SIG-M5 treated with dmso at 0.1 percent for 504 hours (cell line): ENCODE measurements at regions not wholly inside any gene's neighbourhood (a gene's known extent, or its start where the extent isn't known, plus 50 kb on each side); places are given as distances from the start of the nearest gene placed in this dataset.

ENCODE experiments used
- DNase-seq: peaks from one replicate; lab custom pipeline; 2025; ENCODE audit not compliant: unreplicated experiment; lab: John Stamatoyannopoulos, UW

DNA sequence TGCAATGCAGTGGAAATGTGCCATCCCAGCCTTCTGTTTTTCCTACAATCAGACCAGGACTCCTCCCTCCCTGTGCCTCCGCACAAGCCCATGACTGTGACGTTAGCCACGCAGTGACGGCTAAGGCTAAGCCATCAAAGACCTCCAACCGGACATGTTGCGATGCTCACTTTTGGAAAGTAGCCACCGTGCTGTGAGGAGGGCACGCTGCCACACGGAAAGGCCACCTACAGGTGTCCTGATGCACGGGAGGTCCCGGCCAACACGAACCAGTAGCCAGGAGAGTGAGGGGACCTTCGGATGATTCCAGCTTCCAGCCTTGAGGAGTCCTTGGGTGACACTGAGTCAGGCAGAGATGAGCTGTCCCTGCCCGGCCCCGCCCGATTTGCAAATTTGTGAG lies 53.9 kb downstream of the FOXL1 start:
- no peak for DNase-seq

DNA sequence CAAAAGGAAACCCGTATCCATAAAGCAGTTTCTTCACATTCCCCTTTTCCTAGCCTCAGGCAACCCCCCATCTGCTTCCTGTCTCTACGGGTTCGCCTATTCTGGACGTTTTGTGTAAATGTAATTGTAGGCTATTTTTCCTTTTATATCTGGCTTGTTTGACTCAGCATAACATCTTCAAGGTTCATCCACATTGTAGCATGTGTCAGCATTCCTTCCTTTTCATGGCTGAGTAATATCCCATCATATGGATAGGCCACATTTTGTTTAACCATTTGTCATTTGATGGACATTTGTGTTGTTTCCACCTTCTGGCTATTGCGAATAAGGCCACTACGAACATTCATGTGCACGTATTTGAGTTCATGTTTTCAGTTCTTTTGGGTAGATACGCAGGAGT lies 54.6 kb downstream of the FOXL1 start:
- no peak for DNase-seq

DNA sequence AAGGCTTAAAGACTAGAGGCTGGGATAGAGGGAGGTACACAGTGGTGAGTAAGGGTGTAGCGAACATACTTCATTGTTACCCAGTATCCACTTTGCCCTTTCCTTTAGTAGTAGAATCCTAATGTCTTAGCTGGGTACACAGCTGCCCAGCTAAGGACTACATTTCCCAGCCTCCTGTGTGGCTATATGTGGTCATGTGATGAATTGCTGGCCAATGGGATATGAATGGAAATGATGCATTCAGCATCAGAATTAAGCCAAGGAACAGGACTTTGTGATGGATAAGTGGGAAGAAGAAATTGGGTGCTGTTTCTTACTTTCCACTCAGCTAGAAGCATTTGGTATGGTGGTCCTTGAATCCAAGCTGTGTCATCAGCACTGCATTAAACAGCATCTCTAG lies 55.9 kb downstream of the FOXL1 start:
- peak; percentile 2 for DNase-seq

DNA sequence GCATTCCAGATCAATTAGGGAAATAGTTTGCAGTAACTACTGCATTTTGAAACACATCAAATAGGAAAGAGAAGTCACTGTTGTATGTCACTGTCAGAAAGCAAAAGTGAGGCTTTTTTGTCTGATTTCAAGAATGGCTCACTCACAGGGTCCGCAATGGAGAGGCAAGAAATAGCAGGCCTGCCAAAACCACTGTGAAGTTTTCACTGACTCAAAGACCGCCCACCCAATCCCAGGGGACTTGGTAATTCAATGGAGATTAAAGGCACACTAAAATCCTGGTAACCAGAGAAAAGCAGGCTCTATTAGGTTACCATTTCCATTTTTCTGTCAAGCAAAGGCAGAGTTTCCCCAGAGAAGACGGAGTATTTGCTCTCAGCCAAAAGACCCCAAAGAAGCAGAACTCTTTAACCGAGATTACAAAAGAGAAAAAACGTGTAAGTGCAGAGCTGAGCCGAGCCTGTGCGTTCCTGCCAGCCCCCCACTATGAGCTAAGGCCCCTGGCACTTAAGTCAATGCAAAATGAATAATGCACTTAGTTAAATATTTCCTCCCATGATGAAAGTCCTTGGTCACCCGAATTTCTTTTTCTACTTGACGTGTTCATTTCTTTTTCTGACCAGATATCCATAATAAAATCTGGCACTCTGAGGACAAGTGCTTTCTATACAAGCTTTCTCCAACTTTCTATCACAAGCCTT lies 57.0 kb downstream of the FOXL1 start:
- DNase-seq, result no peak

DNA sequence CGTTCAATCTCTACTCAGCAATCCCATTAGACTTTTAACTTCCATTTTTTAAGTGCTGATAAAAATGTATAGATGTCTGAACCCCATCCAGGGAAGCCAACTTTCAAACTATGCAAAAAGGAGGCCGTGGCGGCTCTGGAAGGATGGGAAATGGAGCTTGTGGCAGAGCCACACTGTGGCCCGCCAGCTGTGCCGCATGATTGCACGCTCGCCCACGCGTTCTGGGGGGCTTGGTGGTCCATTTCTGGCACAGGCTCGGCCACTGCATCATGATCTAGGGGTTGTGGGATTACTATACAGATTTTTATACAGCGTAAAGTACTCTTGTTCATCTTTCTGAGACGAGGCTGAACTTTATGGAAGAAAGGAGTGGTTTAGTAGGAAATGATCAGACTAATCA lies 57.6 kb downstream of the FOXL1 start:
- DNase-seq, result no peak

DNA sequence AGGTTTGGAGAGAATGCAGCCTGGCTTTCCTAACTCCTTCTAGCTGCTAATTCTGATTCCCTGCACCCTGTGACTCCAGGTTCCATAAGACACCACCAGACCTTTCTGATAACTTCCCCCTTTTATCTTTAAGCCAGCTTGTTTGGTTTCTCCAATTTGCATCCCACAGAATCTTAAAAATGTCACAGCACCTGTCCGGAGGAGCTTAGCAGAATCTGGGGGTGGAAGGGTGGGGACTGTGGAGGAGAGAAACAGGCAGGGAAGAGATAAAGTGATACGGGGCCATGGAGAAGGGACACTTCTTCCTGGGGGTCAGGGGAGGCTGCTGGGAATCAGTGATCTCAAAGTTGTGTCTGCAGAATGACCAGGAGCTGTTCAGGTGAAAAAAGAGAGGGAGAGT lies 59.4 kb downstream of the FOXL1 start:
- no peak for DNase-seq

DNA sequence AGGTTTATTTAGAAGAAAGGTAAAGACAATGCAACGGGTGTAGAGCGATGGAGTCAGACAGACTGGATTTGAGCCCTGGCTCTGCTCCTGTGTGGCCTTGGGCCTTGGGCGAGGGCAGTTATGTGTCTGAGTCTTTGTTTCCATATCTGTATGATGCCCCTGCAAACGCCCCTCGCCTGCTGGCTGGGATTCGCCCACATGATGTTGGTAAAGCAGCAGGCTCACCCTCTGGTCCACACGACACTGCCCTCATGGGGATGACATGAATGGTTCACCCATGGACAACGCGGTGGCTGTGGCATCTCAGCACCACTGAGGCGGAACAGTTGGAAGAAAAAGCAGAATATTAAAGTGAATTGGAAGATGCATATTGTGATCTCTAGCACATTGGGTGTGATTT lies 60.3 kb downstream of the FOXL1 start:
- no peak for DNase-seq

DNA sequence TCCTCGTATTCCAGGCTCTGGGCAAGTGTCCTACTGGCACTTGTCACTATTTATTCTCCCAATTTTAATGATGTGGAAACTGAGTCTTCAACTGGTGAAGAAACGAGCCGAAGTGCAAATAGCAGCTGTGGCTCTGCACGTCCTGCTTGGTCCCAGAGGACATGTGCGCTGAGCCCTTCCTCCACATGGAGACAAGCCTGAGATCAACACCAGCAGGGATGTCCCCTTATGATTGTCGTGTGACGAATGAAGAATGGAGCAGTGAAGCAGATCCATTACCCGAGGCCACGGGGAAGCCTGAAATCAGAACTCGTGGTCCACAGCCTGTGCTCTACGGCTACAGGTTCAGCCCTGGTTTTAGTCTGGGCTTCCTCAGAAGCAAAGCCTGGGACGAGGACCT lies 61.0 kb downstream of the FOXL1 start:
- DNase-seq, result no peak

DNA sequence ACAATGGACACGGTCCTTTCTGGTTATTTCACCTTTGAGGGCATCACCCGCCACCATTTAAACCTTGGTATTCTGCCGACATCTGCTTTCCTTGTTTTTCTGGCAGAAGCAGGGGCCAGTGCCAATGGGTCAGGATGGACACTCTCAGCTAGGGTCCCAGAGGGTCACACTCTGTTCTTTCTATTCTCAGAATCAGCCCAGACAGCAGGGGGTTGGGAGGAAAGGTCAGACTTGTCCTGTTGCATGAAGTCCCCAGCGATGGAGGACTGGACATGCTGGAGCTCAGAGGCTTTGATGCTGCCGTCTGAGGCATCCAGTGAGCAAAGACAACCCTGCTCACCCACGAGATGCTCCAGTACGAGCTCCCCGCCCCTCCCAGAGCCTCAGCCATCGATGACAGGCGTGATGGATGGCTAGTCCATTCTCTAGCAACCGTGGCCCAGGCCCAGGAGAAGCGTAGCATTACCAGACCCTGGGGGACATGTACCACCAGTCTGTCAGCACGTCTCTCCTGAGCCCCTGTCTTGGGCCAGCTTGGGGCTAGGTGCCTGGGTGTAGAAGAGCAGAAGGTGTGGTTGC lies 62.0 kb downstream of the FOXL1 start:
- DNase-seq, result no peak

DNA sequence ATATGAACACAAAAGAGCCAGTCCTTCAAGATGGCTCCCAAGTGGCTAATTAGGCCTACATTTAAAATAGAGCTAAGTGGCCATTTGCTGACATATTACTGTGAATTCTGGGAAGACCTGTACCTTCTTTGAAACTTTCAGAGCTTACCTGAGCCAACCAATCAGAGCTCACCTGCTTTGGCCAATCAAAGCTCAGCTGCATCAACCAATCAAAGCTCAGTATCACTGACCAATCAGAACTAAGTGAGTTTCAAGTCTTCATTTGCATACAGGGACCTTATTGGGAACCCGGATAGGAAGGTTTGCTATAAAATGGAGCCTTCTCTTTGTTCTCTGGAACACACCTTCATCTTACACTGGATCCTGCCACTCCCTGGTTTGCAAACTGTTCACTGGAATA lies 63.7 kb downstream of the FOXL1 start:
- no peak for DNase-seq

DNA sequence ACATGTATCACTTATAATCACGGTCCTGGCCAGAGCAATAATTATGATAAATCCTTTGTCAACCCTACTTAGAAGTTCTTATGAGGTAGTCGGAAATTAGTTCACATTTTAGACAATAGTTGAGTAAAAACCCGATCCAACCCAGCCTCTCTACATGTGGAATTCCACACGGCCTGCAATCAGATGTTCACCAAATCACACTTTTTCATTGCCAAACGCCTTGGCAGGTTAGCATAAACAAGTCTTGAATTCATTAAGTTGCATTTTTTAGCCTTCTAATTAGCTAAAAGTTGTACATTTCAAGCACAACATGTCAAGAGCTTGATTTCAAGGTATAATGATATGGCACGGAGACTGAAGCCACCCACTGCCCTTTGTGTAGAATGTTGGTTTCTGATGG lies 65.3 kb downstream of the FOXL1 start:
- no peak for DNase-seq

DNA sequence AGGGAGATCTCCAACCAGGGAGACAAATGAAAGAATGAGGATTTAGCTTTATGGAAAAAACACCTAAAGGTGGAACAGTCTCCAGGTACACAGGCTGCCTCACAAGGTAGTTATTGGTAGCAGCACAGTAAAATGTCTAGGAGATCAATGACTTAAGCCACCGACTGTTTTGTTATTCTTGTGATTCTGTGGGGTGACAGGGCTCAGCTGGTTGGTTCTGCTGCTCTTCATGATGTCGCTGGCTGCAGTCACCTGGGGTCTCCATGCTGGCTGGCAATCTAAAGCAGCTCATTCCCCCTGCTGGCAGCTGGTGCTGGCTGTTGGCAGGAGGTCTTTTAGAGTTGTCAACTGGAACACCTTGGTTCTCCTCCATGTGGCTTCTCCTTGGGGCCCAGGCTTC lies 69.2 kb downstream of the FOXL1 start:
- DNase-seq, result no peak

DNA sequence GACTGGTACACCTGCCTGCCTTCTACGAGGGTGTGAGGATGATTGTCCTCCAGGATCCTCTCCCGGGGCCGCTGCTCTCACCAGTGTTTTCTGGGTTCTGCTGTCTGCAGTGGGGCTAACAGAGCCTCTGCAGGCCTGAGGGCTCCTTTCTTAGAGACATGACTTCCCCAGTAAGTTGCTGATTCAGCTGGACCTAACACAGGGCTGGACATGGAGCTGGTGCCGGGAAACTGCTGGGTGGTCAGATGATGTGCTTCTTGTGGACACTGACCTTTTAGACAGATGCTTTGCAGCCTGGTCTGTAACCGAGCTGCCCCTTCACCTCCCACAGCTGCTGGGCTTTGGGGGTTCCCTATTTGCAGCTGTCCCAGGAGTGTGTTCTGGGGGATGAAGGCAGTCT lies 71.5 kb downstream of the FOXL1 start:
- no peak for DNase-seq

DNA sequence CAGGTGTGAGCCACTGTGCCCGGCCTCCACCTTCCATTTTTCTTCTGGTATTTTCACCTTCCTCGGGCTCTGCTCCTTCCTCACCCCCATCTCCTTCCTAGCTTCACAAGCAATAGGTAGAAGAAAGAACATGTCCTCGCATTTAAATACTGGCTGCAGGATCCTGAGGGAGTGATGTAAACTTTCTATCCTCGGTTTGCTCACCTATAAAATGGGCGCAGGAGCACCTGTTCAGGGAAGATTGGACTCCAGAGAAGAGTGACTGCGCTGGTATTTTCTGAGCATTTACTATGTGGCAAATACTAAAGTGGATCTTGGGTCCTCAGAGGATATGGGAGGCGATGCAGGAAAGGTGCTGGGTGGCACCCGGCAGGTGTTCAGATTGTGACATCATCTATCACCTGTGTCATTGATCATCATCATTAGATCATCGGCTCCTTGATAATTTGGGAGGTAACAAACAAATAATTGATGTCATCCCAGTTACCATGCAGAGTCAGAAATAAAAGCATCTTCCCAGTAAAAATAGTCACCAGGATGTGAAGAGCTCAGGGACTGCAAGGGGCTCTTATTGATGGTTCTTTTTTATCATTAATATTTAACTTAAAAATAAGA lies 72.8 kb downstream of the FOXL1 start:
- no peak for DNase-seq

DNA sequence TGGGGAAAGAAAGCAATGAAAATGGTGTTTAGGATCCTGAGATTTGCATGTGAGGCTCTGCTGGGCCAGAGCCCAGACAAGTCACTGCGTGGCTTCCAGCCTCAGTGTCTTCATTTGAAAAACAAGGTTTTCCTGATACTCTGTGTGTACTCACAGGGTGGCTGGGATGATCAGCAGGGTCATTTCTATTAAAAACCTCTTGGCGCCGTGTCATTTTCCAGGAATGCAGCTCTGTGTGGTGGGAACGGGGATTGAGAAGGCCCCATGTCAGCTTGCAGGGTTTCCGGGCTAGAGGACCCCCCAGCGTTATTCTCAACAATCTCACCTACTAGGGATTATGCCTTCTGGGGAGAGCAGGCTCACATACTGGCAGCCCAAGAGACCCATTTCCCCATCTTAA lies 73.5 kb downstream of the FOXL1 start:
- DNase-seq, result no peak

DNA sequence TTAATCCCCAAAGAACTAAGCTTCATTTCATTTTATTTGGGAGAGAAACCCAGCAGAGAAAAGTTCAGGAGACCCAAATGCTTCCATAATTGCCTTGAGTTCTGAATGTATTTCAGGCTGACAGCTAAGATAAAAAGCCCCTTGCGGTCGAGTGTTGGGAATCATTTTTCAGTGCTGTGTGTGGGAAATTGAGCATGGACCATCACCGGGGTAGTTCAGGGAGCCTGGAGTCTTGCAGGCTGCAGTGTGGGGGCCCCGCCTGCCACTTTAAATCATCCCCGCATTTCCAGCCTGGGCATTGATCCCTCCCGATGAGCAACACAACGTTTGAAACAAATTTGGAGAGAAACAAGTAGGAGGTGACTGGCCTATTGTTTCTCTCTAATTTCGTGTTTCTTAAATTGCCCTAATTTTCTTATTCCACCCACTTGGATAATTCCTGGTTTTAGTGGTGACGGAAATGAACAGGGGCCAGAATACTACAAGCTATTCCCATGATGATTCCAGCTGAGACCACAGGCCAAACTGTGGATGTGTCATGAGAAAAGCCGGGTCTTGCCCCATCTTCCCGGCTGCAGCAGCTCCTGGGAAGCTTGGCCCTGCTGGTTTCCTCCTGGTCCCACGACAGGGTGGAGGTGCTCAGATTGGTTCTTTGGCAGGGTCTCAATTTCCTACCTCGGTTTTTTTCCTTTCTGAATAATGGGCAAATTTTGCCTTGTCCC lies 75.1 kb downstream of the FOXL1 start:
- DNase-seq, result no peak

DNA sequence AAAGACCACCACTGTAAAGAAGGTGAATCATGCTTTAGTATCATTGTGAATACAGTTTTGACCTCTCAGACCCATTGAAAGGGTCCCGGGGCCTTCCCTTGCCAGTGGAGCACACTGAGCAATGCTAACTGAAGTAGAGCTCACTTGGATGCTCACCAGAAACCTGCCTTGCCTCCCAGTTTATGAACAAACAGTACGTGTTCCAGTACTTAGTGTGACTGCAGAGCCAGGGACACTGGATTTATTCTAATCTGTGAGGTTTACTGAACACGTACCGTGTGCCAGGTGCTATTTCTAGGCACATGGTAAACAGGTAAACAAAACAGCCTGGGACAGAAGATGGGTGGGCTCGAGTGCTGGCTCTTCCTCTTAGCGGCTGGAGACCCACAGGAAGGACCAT lies 79.6 kb downstream of the FOXL1 start:
- no peak for DNase-seq

DNA sequence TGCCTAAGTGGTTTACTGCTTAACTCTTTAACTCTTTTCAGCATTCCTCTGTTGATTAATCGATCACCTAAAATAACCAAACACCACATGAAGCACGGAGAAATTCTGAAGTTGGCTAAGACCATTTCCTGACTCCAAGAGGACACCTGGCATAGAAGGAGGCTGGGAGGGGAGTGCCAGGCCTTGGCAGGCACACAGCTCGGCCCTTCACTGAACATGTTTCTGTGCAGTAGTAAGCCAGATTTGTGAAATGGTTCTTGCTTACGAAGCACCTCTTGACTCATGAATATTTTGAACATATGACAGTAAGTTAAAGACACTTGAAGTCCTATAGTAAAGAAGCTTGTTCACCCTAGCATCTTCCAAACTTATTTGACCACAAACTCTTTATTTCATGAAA lies 82.3 kb downstream of the FOXL1 start:
- no peak for DNase-seq

DNA sequence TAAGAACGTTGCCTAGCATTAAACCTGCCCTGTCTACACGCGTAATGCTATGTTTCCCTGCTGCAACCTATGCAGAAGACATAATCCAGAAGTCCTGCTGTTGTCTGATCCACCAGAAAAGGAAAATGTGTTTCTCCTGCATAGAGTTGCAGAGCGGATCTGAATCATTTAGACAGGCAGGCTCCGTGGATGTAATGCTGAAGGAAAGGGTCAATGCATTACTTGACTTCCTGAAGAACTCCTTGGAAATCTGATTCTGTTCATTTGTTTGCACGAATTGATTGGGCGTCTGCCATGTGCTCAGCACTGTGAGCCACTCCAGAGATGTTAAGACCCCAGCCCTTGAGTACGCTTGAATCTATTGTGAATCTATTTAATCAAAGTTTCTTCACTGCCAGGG lies 83.4 kb downstream of the FOXL1 start:
- no peak for DNase-seq

DNA sequence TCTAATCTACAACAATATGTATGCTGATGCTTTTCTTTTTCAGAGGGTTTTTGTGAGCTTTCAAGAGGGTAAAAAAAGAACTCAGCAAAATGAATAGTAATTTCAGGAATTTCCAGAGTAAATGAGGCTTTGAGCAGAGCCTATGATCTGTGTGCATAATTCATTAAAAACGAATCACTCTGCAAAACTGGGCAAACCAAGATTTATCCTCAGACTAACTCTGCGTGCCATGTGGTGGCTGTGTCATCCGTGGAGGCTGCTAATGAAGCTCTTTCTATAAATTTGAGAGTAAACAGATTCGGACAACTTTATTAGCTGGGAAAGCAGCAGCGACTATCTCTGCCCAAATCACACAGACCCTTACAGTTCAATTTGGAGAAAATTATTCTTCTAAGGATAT lies 83.8 kb downstream of the FOXL1 start:
- DNase-seq, result no peak

DNA sequence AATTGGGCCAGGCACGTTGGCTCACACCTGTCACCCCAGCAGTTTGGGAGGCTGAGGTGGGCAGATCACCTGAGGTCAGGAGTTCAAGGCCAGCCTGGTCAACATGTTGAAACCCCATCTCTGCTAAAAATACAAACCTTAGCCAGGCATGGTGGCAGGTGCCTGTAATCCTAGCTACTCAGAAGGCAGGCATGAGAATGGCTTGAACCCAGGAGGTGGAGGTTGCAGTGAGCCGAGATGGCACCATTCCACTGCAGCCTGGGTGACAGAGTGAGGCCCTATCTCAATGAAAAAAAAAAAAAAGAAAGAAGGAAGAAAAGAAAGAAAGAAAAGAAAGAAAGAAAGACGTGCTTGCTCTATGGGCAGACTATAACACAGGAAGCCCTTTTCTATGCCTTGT lies 84.4 kb downstream of the FOXL1 start:
- no peak for DNase-seq
